C4-2B (cell line): ENCODE measurements at regions not wholly inside any gene's neighbourhood (a gene's known extent, or its start where the extent isn't known, plus 50 kb on each side); places are given as distances from the start of the nearest gene placed in this dataset.
A peak's percentile ranks its signal among the peaks of the same experiment; 100 is the strongest.

Source experiments
- H3K27ac ChIP-seq: fragments of 450-650 bp; 2 replicates; pipeline ENCODE4 v1.5.1; 2017
- CTCF ChIP-seq: fragments of 450-650 bp; conservative IDR thresholded peaks from 2 replicates; pipeline ENCODE4 v1.5.1; 2017; ENCODE audit warnings: mild to moderate bottlenecking
- ZFX ChIP-seq: fragments of 450-650 bp; IDR thresholded peaks from 2 replicates; pipeline ENCODE4 v1.6.1; 2017

- no peak for TF ChIP-seq ZFX
- no peak for TF ChIP-seq CTCF
These were observed 177.1 kb upstream of the ELAC2 start for GRCh38 chr17:13194887-13195286.

GRCh38 chr17:13182854-13183253 is 165.0 kb upstream of the ELAC2 start:
- TF ChIP-seq ZFX = no peak
- no peak; the same call in 1 of the 2 replicates for TF ChIP-seq CTCF
- H3K27ac ChIP-seq = peak overlapping the region; percentile 78

More at GRCh38 chr17:13194887-13195286, 177.1 kb upstream of the ELAC2 start:
- H3K27ac ChIP-seq = no peak overlapping the region

- H3K27ac ChIP-seq = peak overlapping the region; percentile 78
- TF ChIP-seq CTCF (no peak; the same call in 1 of the 2 replicates), ZFX (no peak)
These were observed 164.6 kb upstream of the ELAC2 start for GRCh38 chr17:13182450-13182849.

GRCh38 chr17:13181683-13182082 is 163.9 kb upstream of the ELAC2 start:
- no peak overlapping the region for H3K27ac ChIP-seq
- TF ChIP-seq ZFX = no peak
- TF ChIP-seq CTCF = no peak

- TF ChIP-seq CTCF (no peak), ZFX (no peak)
- H3K27ac ChIP-seq = no peak overlapping the region
These were observed 158.6 kb upstream of the ELAC2 start for GRCh38 chr17:13176436-13176835.

GRCh38 chr17:13171790-13172189 is 154.0 kb upstream of the ELAC2 start:
- TF ChIP-seq ZFX = no peak
- no peak for TF ChIP-seq CTCF

GRCh38 chr17:13162361-13162760 is 144.5 kb upstream of the ELAC2 start:
- no peak for TF ChIP-seq ZFX
- TF ChIP-seq CTCF = no peak
- no peak overlapping the region for H3K27ac ChIP-seq

More at GRCh38 chr17:13171790-13172189, 154.0 kb upstream of the ELAC2 start:
- no peak overlapping the region for H3K27ac ChIP-seq
